GM12878 (cell line): ENCODE measurements at regions not wholly inside any gene's neighbourhood (a gene's known extent, or its start where the extent isn't known, plus 50 kb on each side); places are given as distances from the start of the nearest gene placed in this dataset.

Source experiments
- ATAC-seq: fragments of 200-7000 bp; cut with Tn5 transposase; 3 replicates; pipeline ENCODE4 v1.9.1; 2020; ENCODE audit warnings: mild to moderate bottlenecking, moderate library complexity
- BruUV-seq: library from RNA; stranded (reverse); fragments of 400-500 nt; replicated peaks from 2 replicates; lab custom pipeline; 2021; lab: Mats Ljungman, UMichigan
- CTCF ChIA-PET: fragments of 300-600 bp; sonication (Branson Sonifier 250); formaldehyde crosslinking; extraction: SDS; loops from one replicate; lab custom pipeline; 2021; ENCODE audit warnings: inconsistent platforms; lab: Yijun Ruan, JAX
- POLR2A ChIA-PET: fragments of 350-600 bp; formaldehyde crosslinking; extraction: SDS; loops from one replicate; lab custom pipeline; 2021; ENCODE audit warnings: inconsistent platforms; lab: Charles Lee
- RAD21 ChIA-PET: fragments of 300-600 bp; sonication (Branson Sonifier 250); formaldehyde crosslinking; loops from one replicate; lab custom pipeline; 2023; ENCODE audit warnings: antibody characterized with exemption; ENCODE audit not compliant: unreplicated experiment; lab: Charles Lee
- SMC1A ChIA-PET: fragments of 300-600 bp; sonication (Branson Sonifier 250); formaldehyde crosslinking; loops from one replicate; lab custom pipeline; 2023; ENCODE audit not compliant: unreplicated experiment, uncharacterized antibody; lab: Charles Lee
- DNase-seq: peaks from one replicate; pipeline ENCODE4 v3.0.0-alpha.2; 2011; ENCODE audit warnings: low read depth, low spot score
- FAIRE-seq: peaks from 3 replicates; lab custom pipeline; 2011; peaks lifted over from hg19 to GRCh38; lab: Jason Lieb, UNC
- H2AFZ ChIP-seq: 2 replicates; pipeline ENCODE4 v1.6.0; 2011; ENCODE audit warnings: low read depth, low read length, control low read depth; ENCODE audit not compliant: control insufficient read depth
- H3K27ac ChIP-seq: 2 replicates; pipeline ENCODE4 v1.5.1; 2011; ENCODE audit warnings: control low read depth; ENCODE audit not compliant: control insufficient read depth, insufficient read depth
- H3K27me3 ChIP-seq, 2 experiments: replicated peaks in 1 of 2; 2 replicates each; pipeline versions ENCODE4 v1.6.0 to v1.6.1; 2011; ENCODE audit warnings: low read length in 1 of 2; ENCODE audit not compliant: control insufficient read depth in 2 of 2, insufficient read depth in 2 of 2
- H3K36me3 ChIP-seq, 2 experiments: 2 replicates each; pipeline ENCODE4 v1.5.1; 2011; ENCODE audit warnings: low read length in 1 of 2; ENCODE audit not compliant: control insufficient read depth in 2 of 2, insufficient read depth in 2 of 2
- H3K4me1 ChIP-seq: 2 replicates; pipeline ENCODE4 v1.6.1; 2011; ENCODE audit warnings: mild to moderate bottlenecking, low read length, moderate library complexity, mixed read lengths; ENCODE audit not compliant: control insufficient read depth, insufficient read depth
- H3K4me2 ChIP-seq: 2 replicates; pipeline ENCODE4 v1.6.0; 2011; ENCODE audit warnings: control low read depth; ENCODE audit not compliant: control insufficient read depth, insufficient read depth
- H3K4me3 ChIP-seq: fragments of 200-600 bp; sonication (generic); 2 replicates; pipeline ENCODE4 v1.5.1; 2016
- H3K79me2 ChIP-seq: 2 replicates; pipeline ENCODE4 v1.6.0; 2011; ENCODE audit warnings: low read length; ENCODE audit not compliant: control insufficient read depth, insufficient read depth
- H3K9ac ChIP-seq: 2 replicates; pipeline ENCODE4 v1.8.0; 2011; ENCODE audit warnings: low read length, control low read depth, mixed read lengths; ENCODE audit not compliant: control insufficient read depth, insufficient read depth
- H3K9me3 ChIP-seq: replicated peaks from 3 replicates; pipeline ENCODE4 v1.5.1; 2011; ENCODE audit warnings: mild to moderate bottlenecking, low read length; ENCODE audit not compliant: control insufficient read depth, insufficient read depth
- H4K20me1 ChIP-seq: 2 replicates; pipeline ENCODE4 v1.6.0; 2011; ENCODE audit not compliant: control insufficient read depth, insufficient read depth
- EGR1 ChIP-seq, 2 experiments: IDR thresholded peaks; 1 replicate in 1 of 2; 2 replicates in 1 of 2; pipeline ENCODE4 v1.6.1; 2011 to 2012; ENCODE audit warnings: low read depth in 2 of 2, low read length in 2 of 2, borderline replicate concordance in 1 of 2, mild to moderate bottlenecking in 1 of 2, moderate library complexity in 1 of 2
- ELK1 ChIP-seq: IDR thresholded peaks from 2 replicates; pipeline ENCODE4 v1.6.1; 2012; ENCODE audit warnings: low read depth, low read length, improper control_type of control experiment
- EP300 ChIP-seq, 2 experiments: fragments of 150-350 bp in 1 of 2; IDR thresholded peaks; 2 replicates each; pipeline ENCODE4 v1.6.1; 2011 to 2012; ENCODE audit warnings: low read depth in 2 of 2, low read length in 2 of 2, borderline replicate concordance in 1 of 2, improper control_type of control experiment in 1 of 2, inconsistent platforms in 1 of 2; ENCODE audit not compliant: control insufficient read depth in 1 of 2
- IKZF2 ChIP-seq, 2 experiments: fragments of 450-650 bp; IDR thresholded peaks; 2 replicates each; pipeline ENCODE4 v1.6.1; 2017; ENCODE audit warnings: mild to moderate bottlenecking in 2 of 2, moderate library complexity in 2 of 2
- MLLT1 ChIP-seq: fragments of 450-650 bp; IDR thresholded peaks from 2 replicates; pipeline ENCODE4 v1.6.1; 2016; ENCODE audit warnings: mild to moderate bottlenecking
- YY1 ChIP-seq: IDR thresholded peaks from 2 replicates; pipeline ENCODE4 v1.6.1; 2011; ENCODE audit warnings: low read depth, mild to moderate bottlenecking, low read length
- WGBS: methylation state at CpG from one replicate; pipeline ENCODE4 v1.1.6; 2016; ENCODE audit warnings: low lambda C conversion rate; ENCODE audit not compliant: insufficient replicate concordance, insufficient coverage; ENCODE audit errors: missing lambda C conversion rate; 5-methylcytosine and 5-hydroxymethylcytosine counted together
- in situ Hi-C: fragments of 300-500 bp; cut with MboI; formaldehyde crosslinking; loops from 9 replicates; pipeline ENCODE4 v1.14.3; 2018; ENCODE audit warnings: mixed read lengths
- intact Hi-C: fragments of 100-400 bp; cut with micrococcal nuclease; formaldehyde crosslinking; loops from one replicate; pipeline ENCODE4 v1.14.2; 2022; ENCODE audit not compliant: unreplicated experiment

- POLR2A ChIA-PET, result interaction anchor here (0.5 kb wide), 1 partner anchor 610 kb away, joined by 7 read pairs; no protein-coding TSS in a partner anchor
These were observed 167.2 kb upstream of the POU3F1 start for GRCh38 chr1:38213646-38214434.

More at GRCh38 chr1:38213646-38214434, 167.2 kb upstream of the POU3F1 start:
- 20% methylated on average over 31 of the region's 34 CpGs for WGBS
- Histone ChIP-seq H3K9ac (no peak overlapping the region), H2AFZ (no peak overlapping the region; the same call in 1 of the 2 replicates), H3K27ac (no peak overlapping the region), H3K4me2 (peak overlapping the region; percentile 19; the same call in 1 of the 2 replicates), H3K36me3 (no peaks in the 10 kb centered on the region), H3K4me3 (no peak overlapping the region), H3K9me3 (no peaks in the 10 kb centered on the region), H3K27me3 (peaks cover 0 to 1% of the 10 kb centered on the region in 2 experiments; a peak in 1 of 4 replicates), H4K20me1 (no peaks in the 10 kb centered on the region), H3K4me1 (peaks cover 7% of the 10 kb centered on the region), H3K79me2 (no peaks in the 10 kb centered on the region)
- intact Hi-C loops (no loop called here), in situ Hi-C loops (no loop called here)
- no peak for DNase-seq
- ChIA-PET CTCF (interaction anchor here (0.6 to 0.8 kb wide), 2 partner anchors 21 to 259 kb away, joined by 3 read pairs; no protein-coding TSS in a partner anchor), RAD21 (no interaction called here), SMC1A (no interaction called here)
- FAIRE-seq, result no peak
- ATAC-seq, result peak; percentile 22; the same call in 2 of the 3 replicates
- no TSS peak for BruUV-seq
- no peak for TF ChIP-seq EGR1 (IDR thresholded peaks at IDR 0.05; ENCODE audit: borderline replicate concordance in 1 of 2, low read depth in 2 of 2, low read length in 2 of 2)
- no peak for TF ChIP-seq MLLT1
- no peak for TF ChIP-seq ELK1
- no peak for TF ChIP-seq EP300 (IDR thresholded peaks at IDR 0.05; ENCODE audit: borderline replicate concordance in 1 of 2, control insufficient read depth in 1 of 2, low read depth in 2 of 2, low read length in 2 of 2)
- TF ChIP-seq IKZF2 (IDR thresholded peaks at IDR 0.05), result no peak
- peak; percentile 70 for TF ChIP-seq YY1
